HG02938 (cell line): ENCODE measurements at regions not wholly inside any gene's neighbourhood (a gene's known extent, or its start where the extent isn't known, plus 50 kb on each side); places are given as distances from the start of the nearest gene placed in this dataset.
"Not testable (repeated sequence)": the region's sequence is repeated elsewhere in the genome, so short reads cannot be mapped to it uniquely, and the experiment has no call there.

Experiments
- ATAC-seq: cut with Tn5 transposase; IDR thresholded peaks from one replicate; pipeline ENCODE4 v1.9.1; 2021; ENCODE audit warnings: mild to moderate bottlenecking, moderate library complexity; ENCODE audit not compliant: unreplicated experiment

DNA sequence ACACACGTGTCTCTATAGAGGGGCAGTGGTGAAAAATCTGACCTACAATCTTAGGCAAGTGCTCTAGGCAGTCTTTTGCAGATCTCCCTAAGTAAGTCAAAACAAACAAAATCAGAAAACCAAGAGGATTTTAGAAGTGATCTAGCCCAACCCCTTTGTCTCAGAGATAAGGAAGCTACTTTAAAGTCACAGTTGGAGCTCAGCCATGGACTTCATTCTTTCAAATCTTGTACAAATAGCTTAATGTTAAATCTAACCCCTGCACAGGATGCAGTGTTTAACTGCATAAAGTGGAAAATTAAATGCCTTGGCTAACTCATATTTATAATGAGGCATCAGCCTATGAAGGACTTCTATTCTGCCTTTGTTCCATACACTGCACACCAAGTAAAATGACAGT lies 135.1 kb upstream of the RFX3 start:
- no peak for ATAC-seq

- ATAC-seq, result no peak
Measured at GRCh38 chr9:3659647-3660046, 133.8 kb upstream of the RFX3 start.

DNA sequence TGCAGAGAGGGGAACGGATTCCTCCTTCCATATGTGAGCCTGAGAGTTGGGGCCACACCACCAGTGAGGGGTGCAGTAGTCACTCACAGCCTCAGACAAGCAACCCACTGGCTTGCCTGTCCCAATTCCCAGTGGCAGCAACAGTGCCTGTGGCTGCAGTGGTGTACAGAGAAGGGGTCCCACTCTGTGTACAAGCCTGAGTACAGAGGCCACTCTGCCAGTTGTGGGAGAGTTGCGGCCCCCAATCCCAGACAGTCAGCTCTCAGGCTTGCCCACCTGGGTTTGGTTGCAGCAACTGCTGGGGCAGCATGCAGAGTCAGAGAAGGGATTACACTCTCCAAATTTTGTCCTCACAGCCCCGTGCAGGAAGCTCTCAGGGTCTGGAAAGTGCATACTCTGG lies 133.2 kb upstream of the RFX3 start:
- no peak for ATAC-seq

DNA sequence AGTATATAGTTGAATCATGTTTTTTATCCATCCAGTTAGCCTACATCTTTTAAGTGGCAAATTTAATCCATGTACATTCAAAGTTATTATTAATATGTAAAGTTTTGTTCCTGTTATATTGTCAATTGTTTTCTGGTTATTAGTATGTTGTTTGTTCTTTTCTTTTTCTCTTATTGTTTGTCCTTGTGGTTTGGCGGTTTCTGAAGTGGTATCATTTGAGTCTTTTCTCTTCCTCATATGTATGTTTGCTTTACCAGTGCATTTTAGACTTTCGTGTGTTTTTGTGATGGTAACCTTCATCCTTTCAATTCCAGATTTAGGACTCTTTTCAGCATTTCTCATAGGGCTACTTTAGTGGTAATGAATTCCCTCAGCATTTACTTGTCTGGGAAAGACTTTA lies 130.4 kb upstream of the RFX3 start:
- no peak for ATAC-seq

GRCh38 chr9:3650994-3651622 lies 125.3 kb upstream of the RFX3 start:
- no peak for ATAC-seq

- no peak for ATAC-seq
Measured at GRCh38 chr9:3648722-3649246, 123.0 kb upstream of the RFX3 start.

- ATAC-seq, result no peak
Measured at GRCh38 chr9:3648266-3648665, 122.5 kb upstream of the RFX3 start.

DNA sequence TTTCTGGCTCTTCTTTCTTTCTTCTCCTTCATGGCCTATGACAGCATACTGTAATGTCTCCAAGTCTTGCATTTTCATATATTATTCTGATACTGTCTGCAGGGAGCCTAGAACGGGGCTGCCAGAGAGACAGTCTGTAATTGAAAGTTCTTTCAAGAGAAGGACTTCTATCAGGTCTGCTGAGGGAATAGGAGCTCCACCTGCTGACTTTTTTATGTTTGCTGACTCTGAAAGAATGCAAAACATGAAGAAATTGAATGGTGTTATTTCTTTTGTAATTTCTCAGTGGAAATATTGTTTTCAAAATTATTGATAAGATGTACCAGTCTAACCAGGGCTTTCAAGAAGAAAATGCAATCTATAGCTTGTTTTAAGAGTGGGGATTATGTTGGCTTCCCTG lies 121.9 kb upstream of the RFX3 start:
- ATAC-seq, result no peak

GRCh38 chr9:3646226-3646625 lies 120.4 kb upstream of the RFX3 start:
- ATAC-seq, result no peak

GRCh38 chr9:3642075-3642474 lies 116.3 kb upstream of the RFX3 start:
- ATAC-seq, result not testable (repeated sequence)

GRCh38 chr9:3629495-3629894 lies 103.7 kb upstream of the RFX3 start:
- ATAC-seq, result no peak

- ATAC-seq, result no peak
Measured at GRCh38 chr9:3628239-3628638, 102.4 kb upstream of the RFX3 start.

DNA sequence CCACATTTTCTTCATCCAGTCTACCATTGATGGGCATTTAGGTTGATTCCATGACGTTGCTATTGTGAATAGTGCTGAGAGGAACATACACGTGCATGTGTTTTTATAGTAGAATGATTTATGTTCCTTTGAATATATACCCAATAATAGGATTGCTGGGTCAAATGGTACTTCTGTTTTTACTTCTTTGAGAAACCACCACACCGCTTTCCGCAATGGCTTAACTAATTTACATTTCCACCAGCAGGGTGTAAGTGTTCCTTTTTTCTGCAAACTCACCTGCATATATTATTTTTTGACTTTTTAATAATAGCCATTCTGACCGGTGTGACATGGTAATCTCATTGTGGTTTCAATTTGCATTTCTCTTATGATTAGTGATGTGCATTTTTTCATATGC lies 82.2 kb upstream of the RFX3 start:
- peak; percentile 70 for ATAC-seq

DNA sequence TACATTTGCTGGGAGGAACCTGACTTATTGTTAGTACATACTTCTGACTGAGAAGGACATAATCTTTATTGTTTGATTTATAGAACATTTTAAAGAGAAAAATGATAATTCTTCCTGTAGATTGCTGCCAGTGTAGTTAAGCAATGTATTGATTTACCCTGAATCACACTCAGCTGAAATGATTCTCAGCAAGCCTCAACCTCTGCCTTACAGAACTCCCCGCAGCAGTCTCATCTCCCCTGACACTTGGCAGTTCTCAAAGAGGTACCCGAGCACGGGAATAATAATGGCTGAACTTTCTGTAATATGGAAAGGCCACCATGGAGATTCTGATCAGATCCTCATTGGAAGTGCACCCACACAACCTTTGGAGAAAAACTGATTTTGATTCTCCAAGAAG lies 74.9 kb upstream of the RFX3 start:
- no peak for ATAC-seq

GRCh38 chr9:3597792-3598191 lies 72.0 kb upstream of the RFX3 start:
- no peak for ATAC-seq

DNA sequence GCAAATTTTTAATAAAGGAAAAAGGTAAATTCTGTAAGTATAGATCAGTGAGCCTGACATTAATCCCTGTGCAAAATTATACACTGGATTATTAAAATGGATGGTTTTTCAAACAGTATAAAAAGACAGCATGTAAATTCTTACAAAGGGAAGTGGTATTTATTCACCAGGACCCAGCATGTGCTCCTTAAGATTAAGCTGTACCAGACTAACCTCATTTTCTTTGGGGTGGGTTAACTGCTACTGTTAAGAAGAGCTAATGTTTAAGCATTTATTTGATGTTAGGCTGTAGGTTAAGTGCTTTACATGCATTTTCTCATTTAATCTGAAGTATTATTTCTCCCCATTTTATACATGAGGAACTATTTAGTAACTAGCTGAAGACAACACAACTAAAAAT lies 60.3 kb upstream of the RFX3 start:
- no peak for ATAC-seq

GRCh38 chr9:3585606-3586005 lies 59.8 kb upstream of the RFX3 start:
- no peak for ATAC-seq

- no peak for ATAC-seq
Measured at GRCh38 chr9:3578786-3579185, 53.0 kb upstream of the RFX3 start.

- ATAC-seq, result no peak
Measured at GRCh38 chr9:3576328-3576727, 50.5 kb upstream of the RFX3 start.

DNA sequence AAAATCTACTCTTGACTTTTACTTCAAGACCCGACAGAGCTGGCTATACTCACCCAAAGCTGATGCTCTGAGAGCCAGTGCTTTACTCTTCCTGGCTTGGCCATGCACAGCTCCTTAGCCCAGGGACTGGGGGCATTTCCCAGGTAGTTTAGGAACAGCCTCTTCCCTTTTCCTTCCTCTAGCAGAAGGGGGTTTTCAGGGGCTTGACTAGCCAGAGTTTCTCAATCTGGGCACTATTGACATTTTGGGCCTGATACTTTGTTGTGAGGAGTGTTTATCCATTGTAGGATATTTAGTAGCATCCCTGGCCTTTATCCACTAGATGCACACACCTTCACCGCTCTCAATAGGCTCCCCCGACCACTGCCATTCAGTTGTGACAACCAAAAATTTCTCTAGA lies 50.0 kb upstream of the RFX3 start:
- no peak for ATAC-seq
